ENCODE measurements at regions not wholly inside any gene's neighbourhood (a gene's known extent, or its start where the extent isn't known, plus 50 kb on each side); places are given as distances from the start of the nearest gene placed in this dataset.

DNA sequence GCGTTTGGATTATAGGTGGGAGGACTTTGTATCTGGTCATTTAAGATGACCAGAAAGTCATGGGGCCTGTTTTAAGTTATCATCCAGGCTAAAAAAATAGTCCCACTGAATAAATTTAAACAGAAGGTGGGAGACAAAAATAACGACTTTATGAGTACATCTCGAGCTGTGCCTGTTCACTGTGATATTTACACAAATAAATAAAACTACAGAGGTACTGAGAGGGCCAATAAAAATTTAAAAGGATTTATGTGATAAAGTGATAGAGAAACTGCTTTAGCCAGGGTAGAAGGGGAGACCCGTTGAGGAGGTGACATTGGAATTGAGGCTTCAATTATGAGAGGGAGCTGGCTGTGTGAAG, 53.4 kb upstream of the PMEPA1 start (continued):
- TF ChIP-seq, protein P1, sequence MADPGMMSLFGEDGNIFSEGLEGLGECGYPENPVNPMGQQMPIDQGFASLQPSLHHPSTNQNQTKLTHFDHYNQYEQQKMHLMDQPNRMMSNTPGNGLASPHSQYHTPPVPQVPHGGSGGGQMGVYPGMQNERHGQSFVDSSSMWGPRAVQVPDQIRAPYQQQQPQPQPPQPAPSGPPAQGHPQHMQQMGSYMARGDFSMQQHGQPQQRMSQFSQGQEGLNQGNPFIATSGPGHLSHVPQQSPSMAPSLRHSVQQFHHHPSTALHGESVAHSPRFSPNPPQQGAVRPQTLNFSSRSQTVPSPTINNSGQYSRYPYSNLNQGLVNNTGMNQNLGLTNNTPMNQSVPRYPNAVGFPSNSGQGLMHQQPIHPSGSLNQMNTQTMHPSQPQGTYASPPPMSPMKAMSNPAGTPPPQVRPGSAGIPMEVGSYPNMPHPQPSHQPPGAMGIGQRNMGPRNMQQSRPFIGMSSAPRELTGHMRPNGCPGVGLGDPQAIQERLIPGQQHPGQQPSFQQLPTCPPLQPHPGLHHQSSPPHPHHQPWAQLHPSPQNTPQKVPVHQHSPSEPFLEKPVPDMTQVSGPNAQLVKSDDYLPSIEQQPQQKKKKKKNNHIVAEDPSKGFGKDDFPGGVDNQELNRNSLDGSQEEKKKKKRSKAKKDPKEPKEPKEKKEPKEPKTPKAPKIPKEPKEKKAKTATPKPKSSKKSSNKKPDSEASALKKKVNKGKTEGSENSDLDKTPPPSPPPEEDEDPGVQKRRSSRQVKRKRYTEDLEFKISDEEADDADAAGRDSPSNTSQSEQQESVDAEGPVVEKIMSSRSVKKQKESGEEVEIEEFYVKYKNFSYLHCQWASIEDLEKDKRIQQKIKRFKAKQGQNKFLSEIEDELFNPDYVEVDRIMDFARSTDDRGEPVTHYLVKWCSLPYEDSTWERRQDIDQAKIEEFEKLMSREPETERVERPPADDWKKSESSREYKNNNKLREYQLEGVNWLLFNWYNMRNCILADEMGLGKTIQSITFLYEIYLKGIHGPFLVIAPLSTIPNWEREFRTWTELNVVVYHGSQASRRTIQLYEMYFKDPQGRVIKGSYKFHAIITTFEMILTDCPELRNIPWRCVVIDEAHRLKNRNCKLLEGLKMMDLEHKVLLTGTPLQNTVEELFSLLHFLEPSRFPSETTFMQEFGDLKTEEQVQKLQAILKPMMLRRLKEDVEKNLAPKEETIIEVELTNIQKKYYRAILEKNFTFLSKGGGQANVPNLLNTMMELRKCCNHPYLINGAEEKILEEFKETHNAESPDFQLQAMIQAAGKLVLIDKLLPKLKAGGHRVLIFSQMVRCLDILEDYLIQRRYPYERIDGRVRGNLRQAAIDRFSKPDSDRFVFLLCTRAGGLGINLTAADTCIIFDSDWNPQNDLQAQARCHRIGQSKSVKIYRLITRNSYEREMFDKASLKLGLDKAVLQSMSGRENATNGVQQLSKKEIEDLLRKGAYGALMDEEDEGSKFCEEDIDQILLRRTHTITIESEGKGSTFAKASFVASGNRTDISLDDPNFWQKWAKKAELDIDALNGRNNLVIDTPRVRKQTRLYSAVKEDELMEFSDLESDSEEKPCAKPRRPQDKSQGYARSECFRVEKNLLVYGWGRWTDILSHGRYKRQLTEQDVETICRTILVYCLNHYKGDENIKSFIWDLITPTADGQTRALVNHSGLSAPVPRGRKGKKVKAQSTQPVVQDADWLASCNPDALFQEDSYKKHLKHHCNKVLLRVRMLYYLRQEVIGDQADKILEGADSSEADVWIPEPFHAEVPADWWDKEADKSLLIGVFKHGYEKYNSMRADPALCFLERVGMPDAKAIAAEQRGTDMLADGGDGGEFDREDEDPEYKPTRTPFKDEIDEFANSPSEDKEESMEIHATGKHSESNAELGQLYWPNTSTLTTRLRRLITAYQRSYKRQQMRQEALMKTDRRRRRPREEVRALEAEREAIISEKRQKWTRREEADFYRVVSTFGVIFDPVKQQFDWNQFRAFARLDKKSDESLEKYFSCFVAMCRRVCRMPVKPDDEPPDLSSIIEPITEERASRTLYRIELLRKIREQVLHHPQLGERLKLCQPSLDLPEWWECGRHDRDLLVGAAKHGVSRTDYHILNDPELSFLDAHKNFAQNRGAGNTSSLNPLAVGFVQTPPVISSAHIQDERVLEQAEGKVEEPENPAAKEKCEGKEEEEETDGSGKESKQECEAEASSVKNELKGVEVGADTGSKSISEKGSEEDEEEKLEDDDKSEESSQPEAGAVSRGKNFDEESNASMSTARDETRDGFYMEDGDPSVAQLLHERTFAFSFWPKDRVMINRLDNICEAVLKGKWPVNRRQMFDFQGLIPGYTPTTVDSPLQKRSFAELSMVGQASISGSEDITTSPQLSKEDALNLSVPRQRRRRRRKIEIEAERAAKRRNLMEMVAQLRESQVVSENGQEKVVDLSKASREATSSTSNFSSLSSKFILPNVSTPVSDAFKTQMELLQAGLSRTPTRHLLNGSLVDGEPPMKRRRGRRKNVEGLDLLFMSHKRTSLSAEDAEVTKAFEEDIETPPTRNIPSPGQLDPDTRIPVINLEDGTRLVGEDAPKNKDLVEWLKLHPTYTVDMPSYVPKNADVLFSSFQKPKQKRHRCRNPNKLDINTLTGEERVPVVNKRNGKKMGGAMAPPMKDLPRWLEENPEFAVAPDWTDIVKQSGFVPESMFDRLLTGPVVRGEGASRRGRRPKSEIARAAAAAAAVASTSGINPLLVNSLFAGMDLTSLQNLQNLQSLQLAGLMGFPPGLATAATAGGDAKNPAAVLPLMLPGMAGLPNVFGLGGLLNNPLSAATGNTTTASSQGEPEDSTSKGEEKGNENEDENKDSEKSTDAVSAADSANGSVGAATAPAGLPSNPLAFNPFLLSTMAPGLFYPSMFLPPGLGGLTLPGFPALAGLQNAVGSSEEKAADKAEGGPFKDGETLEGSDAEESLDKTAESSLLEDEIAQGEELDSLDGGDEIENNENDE (IDR thresholded peaks at IDR 0.05; ENCODE audit: insufficient replicate concordance, low read length) = no peak
- TF ChIP-seq, protein P2, sequence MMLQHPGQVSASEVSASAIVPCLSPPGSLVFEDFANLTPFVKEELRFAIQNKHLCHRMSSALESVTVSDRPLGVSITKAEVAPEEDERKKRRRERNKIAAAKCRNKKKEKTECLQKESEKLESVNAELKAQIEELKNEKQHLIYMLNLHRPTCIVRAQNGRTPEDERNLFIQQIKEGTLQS (IDR thresholded peaks at IDR 0.05; ENCODE audit: insufficient read depth, low read depth, low read length) = no peak
- TF ChIP-seq JUN (IDR thresholded peaks at IDR 0.05; ENCODE audit: low read depth, low read length) (no peak), TAF7 (optimal IDR thresholded peaks at IDR 0.05; ENCODE audit: borderline replicate concordance, low read depth, low read length) (no peak), TAF1 (IDR thresholded peaks at IDR 0.05; ENCODE audit: low read depth, low read length) (no peak), FOSL1 (IDR thresholded peaks at IDR 0.05; ENCODE audit: insufficient read depth, low read depth, low read length) (no peak), GTF2F1 (IDR thresholded peaks at IDR 0.05; ENCODE audit: borderline replicate concordance, low read depth, low read length) (no peak)

Measured in H1 (cell line).